ENCODE measurements at regions not wholly inside any gene's neighbourhood (a gene's known extent, or its start where the extent isn't known, plus 50 kb on each side); places are given as distances from the start of the nearest gene placed in this dataset.

DNA sequence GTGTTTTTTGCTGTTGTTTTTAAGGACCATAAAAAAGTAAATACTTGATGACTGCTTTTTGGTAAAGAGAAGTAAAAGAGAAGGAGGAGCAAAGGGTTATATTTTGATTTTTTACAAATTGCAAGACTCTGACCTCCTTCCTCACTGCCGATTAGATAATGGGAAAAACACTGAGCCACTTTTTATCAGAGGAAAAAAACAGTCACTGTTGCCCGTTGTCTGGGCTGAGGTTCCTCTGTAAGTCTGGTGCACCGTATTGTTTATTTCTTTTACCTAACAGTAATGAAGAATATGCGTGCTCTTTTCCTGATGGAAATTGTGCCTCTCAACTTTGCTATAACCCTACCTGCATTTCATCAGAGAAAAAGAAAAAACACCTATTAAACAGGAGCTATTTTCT, 178.7 kb upstream of the EMCN start:
- POLR2A ChIA-PET: no interaction called here
- no peak for DNase-seq
- Mint-ChIP-seq H3K27me3 (no peaks in the 10 kb centered on the region), H3K36me3 (ENCODE audit: low read depth) (no peaks in the 10 kb centered on the region), H3K27ac (no peak overlapping the region), H3K9me3 (no peaks in the 10 kb centered on the region), H3K4me1 (no peaks in the 10 kb centered on the region), H3K4me3 (no peak overlapping the region)
- CTCF ChIA-PET: no interaction called here

DNA sequence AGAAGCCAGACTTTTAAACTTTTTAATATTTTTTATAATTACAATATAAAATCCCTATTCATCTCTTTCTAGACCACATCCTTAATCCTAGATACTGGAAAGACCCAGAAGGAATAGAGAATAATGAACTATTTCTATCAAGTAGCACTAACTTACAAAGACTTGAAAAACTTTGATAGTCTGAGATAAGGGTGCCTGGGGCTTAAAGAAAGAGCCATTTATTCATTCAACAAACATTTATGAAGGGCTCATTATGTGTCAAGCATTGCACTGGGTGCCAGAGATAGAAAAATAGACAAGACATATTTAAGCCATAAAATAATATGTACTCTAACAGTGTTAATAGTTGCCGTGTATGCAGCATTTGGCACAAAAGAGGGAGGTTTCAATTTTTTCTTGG, 178.0 kb upstream of the EMCN start:
- POLR2A ChIA-PET: no interaction called here

DNA sequence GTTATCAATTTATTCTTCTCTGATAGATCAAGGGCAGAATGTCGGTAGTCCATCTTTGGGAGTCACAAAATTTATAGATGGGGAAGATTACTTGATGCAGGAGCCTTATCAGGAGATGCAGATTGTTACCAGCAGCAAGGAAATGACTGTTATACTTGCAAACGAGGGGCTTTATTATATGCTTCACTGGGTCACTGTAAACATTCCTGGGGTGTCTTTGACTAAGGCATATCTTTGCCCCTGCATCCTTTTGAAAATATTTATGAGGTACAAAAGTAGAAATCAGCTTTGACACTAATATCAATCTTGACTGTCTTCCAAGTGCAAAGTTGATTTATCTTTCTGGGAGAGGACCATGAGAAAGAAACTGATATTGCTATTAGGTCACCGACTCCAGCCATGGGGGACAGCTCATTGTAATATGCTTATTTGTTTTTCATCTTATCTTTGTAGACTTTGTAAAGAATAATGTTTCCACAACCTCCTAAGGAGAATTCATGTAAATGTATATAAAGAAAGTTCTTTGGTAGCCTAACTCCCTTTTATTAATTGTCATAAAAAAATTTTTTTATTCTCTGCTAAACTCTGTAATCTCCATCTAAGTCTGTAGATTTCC, 177.3 kb upstream of the EMCN start:
- H3K27me3 Mint-ChIP-seq: no peaks in the 10 kb centered on the region
- H3K9me3 Mint-ChIP-seq: no peaks in the 10 kb centered on the region
- no peak overlapping the region for H3K4me3 Mint-ChIP-seq
- ChIA-PET POLR2A (no interaction called here), CTCF (no interaction called here)
- H3K4me1 Mint-ChIP-seq: no peaks in the 10 kb centered on the region
- no peaks in the 10 kb centered on the region for H3K36me3 Mint-ChIP-seq (ENCODE audit: low read depth)
- H3K27ac Mint-ChIP-seq: no peak overlapping the region
- no peak for DNase-seq

More for the DNA sequence above, 178.0 kb upstream of the EMCN start:
- Mint-ChIP-seq H3K4me3 (no peak overlapping the region), H3K27ac (no peak overlapping the region), H3K4me1 (no peaks in the 10 kb centered on the region), H3K9me3 (no peaks in the 10 kb centered on the region), H3K27me3 (no peaks in the 10 kb centered on the region), H3K36me3 (ENCODE audit: low read depth) (no peaks in the 10 kb centered on the region)
- CTCF ChIA-PET: no interaction called here
- DNase-seq: no peak

DNA sequence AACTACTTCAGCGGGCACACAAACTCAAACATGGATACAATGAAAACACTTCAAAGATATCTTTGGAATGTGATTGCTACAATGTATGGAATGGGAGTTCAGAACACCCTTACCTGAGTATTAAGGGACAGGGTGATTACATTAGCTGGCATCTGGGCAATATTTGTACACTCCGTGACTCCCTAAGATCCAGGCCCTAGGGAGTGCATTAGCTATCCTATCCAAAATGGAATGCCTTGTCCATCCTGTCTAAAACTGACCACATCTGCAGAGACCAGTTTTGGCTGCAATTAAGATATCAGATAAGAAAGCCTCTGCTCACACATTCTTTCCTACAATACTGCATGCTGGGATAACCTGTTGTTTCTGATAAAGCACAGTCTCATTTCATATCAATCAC, 176.6 kb upstream of the EMCN start:
- no peak overlapping the region for H3K27ac Mint-ChIP-seq

DNA sequence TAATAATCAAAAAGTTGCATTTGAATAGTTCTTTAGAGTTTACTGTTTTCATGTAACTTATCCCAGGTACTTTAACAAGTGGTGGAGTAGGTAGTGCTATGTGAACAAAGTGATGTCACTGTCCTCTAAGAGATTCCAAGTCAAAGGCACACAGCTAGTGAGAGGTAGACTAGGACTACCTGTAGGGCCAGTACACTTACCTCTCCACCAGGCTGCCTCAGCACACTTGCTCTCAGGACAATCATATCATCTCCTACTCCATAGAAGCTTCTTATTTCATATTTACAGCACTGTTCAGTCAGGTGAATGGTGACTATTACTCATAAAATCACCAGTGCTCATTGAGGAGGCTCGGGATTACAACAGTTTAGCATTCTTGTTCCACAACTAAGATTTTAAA, 173.0 kb upstream of the EMCN start:
- Mint-ChIP-seq H3K9me3 (no peaks in the 10 kb centered on the region), H3K4me1 (no peaks in the 10 kb centered on the region), H3K27ac (no peak overlapping the region), H3K36me3 (ENCODE audit: low read depth) (no peaks in the 10 kb centered on the region), H3K4me3 (no peak overlapping the region), H3K27me3 (peaks cover 4% of the 10 kb centered on the region)
- POLR2A ChIA-PET: no interaction called here
- no peak for DNase-seq
- CTCF ChIA-PET: no interaction called here

More for the DNA sequence above, 176.6 kb upstream of the EMCN start:
- ChIA-PET CTCF (no interaction called here), POLR2A (no interaction called here)
- Mint-ChIP-seq H3K36me3 (ENCODE audit: low read depth) (no peaks in the 10 kb centered on the region), H3K4me1 (no peaks in the 10 kb centered on the region), H3K9me3 (no peaks in the 10 kb centered on the region), H3K27me3 (no peaks in the 10 kb centered on the region), H3K4me3 (no peak overlapping the region)
- DNase-seq: no peak

DNA sequence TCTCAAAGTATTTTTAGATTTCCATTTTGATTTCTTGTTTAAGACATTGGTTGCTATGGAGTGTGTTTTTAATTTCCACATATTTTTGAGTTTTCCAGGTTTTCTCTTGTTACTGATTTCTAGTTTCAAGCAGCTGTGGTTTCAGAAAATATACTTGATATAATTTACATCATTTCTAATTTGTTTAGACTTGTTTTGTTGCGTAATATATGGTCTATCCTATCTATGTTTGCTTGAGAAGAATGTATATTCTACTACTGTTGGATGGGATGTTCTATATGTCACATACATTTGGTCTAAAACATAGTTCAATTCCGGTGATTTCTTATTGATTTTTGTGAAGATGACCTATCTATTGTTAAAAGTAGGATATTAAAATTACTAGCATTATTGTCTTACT, 170.5 kb upstream of the EMCN start:
- POLR2A ChIA-PET: no interaction called here
- CTCF ChIA-PET: no interaction called here
- Mint-ChIP-seq H3K27ac (no peak overlapping the region), H3K36me3 (ENCODE audit: low read depth) (no peaks in the 10 kb centered on the region), H3K27me3 (peaks cover 10% of the 10 kb centered on the region), H3K4me3 (no peak overlapping the region), H3K4me1 (no peaks in the 10 kb centered on the region), H3K9me3 (no peaks in the 10 kb centered on the region)
- DNase-seq: no peak

DNA sequence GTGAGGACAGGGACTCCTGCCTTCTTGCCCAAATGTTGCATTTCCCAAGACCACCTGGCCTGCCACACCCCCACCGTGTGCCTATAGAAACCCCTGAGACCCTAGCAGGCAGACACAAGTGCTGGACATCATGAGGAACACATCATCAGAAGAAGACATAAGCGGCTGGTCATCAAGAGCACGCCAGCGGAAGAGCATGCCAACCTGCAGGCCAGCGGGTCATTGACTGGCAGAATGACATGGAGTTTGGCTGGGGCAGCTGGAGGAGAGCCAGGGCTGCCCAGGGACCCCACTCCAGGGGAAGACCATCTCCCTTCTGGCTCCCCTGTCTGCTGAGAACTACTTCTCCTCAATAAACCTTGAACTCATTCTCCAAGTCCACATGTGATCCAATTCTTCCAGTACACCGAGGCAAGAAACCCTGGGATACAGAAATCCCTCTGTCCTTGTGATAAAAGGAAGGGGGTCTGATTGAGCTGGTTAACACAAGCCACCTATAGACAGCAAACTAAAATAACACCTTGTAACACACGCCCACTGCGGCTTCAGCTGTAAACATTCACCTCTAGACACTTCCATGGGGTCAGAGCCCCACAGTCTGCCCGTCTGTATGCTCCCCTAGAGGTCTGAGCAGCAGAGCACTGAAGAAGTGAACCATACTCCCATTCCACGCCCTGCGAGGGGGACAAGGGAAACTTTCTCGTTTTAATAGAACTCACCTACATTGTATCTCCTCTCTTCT, 164.8 kb upstream of the EMCN start:
- H3K27me3 Mint-ChIP-seq: peaks cover 10% of the 10 kb centered on the region
- POLR2A ChIA-PET: no interaction called here

DNA sequence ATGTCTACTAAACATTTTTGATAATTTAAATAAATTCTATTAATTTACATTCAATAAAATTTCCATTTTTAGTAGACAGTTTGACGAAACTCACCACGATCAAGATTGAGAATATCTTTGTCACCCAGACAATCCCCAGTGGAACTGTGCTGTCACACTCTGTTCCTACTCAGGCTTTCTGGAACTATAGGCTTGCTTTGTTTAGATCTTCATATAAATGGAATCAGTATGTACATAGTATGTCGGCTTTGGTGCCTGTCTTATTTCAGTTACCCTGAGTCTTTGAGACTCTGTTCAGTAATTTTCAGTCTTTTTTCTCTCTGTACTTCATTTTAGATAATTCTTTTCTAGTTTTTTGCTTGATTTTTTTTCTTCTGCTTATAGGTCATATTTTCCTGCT, 163.5 kb upstream of the EMCN start:
- no peak for DNase-seq
- peaks cover 9% of the 10 kb centered on the region for H3K27me3 Mint-ChIP-seq
- H3K9me3 Mint-ChIP-seq: no peaks in the 10 kb centered on the region
- no peaks in the 10 kb centered on the region for H3K36me3 Mint-ChIP-seq (ENCODE audit: low read depth)
- no peak overlapping the region for H3K4me3 Mint-ChIP-seq
- POLR2A ChIA-PET: no interaction called here
- H3K27ac Mint-ChIP-seq: no peak overlapping the region
- CTCF ChIA-PET: no interaction called here
- H3K4me1 Mint-ChIP-seq: no peaks in the 10 kb centered on the region

More for the DNA sequence above, 164.8 kb upstream of the EMCN start:
- no peak overlapping the region for H3K4me3 Mint-ChIP-seq
- H3K27ac Mint-ChIP-seq: no peak overlapping the region
- CTCF ChIA-PET: no interaction called here
- no peak for DNase-seq
- no peaks in the 10 kb centered on the region for H3K4me1 Mint-ChIP-seq
- H3K36me3 Mint-ChIP-seq (ENCODE audit: low read depth): no peaks in the 10 kb centered on the region
- H3K9me3 Mint-ChIP-seq: no peaks in the 10 kb centered on the region

DNA sequence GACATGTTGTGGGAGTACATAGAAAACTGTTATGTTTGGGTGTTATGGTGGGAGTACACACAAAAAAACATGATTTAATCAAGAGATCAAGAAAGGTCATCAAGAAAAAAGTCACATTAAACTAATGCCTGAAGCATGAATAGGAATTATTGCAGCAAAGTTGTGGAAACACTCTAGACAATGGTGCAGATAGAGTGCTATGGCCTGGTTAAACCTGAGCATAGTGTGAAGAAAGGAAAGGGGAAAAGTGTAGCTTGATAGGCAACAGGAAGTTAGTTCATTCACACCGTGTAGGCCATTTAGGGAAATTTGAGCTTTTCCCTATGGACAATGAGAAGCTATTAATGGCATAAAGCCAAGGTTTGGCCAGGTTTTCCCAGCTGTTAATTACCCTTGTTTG, 162.1 kb upstream of the EMCN start:
- CTCF ChIA-PET: no interaction called here

DNA sequence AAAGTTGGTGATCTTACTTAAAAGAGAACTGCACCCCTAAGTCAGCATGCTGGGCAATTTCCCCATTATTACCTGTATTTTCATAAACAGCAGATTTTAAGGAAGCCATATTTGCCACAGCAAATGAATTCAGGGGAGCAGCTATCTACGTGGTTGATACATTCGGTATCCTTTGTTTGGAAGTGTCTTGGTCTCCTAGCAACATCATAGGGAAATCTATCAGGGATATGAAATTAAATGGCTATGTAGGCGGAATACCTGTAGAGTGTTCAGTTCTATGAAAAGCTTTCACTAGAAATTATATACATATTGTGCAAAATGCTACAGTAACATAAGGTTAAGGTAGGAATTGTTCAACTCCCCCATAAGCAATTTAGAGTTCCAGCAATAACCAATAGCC, 157.2 kb upstream of the EMCN start:
- Mint-ChIP-seq H3K9me3 (no peaks in the 10 kb centered on the region), H3K36me3 (ENCODE audit: low read depth) (no peaks in the 10 kb centered on the region), H3K27me3 (no peaks in the 10 kb centered on the region), H3K4me1 (no peaks in the 10 kb centered on the region), H3K27ac (no peak overlapping the region), H3K4me3 (no peak overlapping the region)
- ChIA-PET POLR2A (no interaction called here), CTCF (no interaction called here)
- no peak for DNase-seq

More for the DNA sequence above, 162.1 kb upstream of the EMCN start:
- H3K9me3 Mint-ChIP-seq: no peaks in the 10 kb centered on the region
- POLR2A ChIA-PET: no interaction called here
- no peak for DNase-seq
- H3K27ac Mint-ChIP-seq: no peak overlapping the region
- no peaks in the 10 kb centered on the region for H3K36me3 Mint-ChIP-seq (ENCODE audit: low read depth)
- H3K27me3 Mint-ChIP-seq: peaks cover under 1% of the 10 kb centered on the region
- no peak overlapping the region for H3K4me3 Mint-ChIP-seq
- H3K4me1 Mint-ChIP-seq: no peaks in the 10 kb centered on the region

DNA sequence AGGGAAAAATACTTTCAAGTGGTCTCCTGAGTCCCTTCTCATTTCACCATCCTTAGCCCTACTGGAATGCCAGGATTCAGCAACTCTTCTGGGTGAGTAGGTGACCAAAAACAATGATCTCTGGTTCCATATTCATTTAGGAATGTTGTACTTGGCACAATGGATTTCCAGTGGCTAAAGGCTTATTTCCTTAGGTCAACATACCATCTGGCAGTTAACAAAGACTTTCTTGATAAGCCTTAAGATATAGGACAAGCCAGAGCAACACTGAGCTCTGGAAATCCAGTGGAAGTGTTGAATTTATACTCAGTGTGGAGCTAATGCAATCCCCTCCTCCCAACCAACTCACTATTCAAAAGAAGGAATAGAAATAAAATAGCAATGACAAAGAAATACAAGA, 139.4 kb upstream of the EMCN start:
- Mint-ChIP-seq H3K36me3 (ENCODE audit: low read depth) (no peaks in the 10 kb centered on the region), H3K4me3 (no peak overlapping the region), H3K4me1 (no peaks in the 10 kb centered on the region), H3K27ac (no peak overlapping the region), H3K9me3 (no peaks in the 10 kb centered on the region), H3K27me3 (peaks cover 3% of the 10 kb centered on the region)
- CTCF ChIA-PET: no interaction called here
- DNase-seq: no peak
- POLR2A ChIA-PET: no interaction called here

DNA sequence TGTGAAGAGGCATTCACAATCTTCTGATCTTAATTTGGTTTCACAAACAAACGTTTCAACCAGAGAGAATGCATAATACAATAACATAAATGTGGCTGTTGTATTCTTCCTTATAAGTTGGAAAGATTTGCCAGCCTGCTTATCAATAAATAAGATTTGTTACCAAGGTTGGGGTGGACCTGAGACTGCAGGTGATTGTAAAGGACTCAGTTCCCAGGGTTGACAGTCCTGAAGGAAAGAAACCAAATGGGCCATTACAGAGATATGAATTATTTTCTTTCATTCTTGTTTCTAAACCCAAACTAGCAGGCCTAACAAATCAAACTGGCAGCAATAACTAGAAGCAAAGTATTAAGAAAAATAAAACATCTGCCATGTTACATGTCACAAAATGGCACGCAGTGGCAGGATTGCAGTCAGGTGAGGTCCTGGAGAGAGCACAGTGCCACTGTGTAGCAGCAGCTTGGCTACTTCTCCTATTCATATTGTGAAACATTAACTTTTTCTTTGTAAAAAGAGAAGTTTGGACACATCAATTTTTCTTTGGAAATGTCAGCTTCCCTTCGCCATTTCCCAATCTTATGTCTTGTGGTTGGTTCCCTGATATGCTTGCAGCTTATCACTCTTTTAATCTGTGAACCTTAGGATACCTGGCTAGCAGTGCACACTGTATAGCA, 133.8 kb upstream of the EMCN start:
- DNase-seq: no peak
- Mint-ChIP-seq H3K9me3 (no peaks in the 10 kb centered on the region), H3K27me3 (no peaks in the 10 kb centered on the region), H3K36me3 (ENCODE audit: low read depth) (no peaks in the 10 kb centered on the region), H3K27ac (no peak overlapping the region), H3K4me1 (no peaks in the 10 kb centered on the region), H3K4me3 (no peak overlapping the region)
- ChIA-PET POLR2A (no interaction called here), CTCF (no interaction called here)

DNA sequence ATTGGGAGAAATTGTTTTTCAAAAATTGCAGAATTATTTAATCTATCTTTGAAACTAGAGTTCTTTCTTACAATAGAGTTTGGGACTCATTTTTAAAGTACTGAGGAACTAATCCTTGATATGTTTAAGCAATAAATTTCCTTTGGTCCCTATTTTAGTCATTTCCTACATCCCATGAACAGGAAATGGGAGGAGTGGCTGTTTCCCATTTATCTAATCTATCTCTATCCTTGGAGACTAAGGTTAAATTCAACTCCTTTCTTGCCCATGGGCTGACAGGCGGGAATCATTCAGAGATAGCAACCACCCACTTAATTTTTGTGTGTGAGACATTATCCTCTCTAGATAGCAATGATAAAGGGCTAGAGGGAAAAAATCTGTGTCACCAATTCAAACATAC, 131.6 kb upstream of the EMCN start:
- Mint-ChIP-seq H3K27me3 (no peaks in the 10 kb centered on the region), H3K4me1 (no peaks in the 10 kb centered on the region), H3K36me3 (ENCODE audit: low read depth) (no peaks in the 10 kb centered on the region), H3K27ac (no peak overlapping the region), H3K4me3 (no peak overlapping the region), H3K9me3 (no peaks in the 10 kb centered on the region)
- POLR2A ChIA-PET: no interaction called here
- CTCF ChIA-PET: no interaction called here
- no peak for DNase-seq

DNA sequence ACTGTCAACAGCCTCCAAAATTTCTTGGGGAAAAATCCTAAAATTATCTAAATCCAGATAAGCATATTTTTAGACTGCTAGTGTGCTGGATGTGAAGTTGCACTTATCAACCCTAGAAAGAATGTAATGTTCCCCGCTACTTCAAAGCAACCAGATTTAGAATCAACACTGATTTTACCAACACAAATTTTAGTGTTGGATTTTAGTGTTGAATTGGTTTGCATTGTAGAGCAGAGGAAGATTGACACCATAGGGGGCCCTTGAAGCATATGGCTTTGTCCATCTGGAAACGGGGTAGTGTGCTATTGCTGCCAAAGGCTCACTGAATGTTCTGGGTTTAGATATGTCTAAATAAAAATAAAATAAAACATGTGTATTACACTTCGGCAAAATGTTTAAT, 126.3 kb upstream of the EMCN start:
- H3K27me3 Mint-ChIP-seq: no peaks in the 10 kb centered on the region
- H3K36me3 Mint-ChIP-seq (ENCODE audit: low read depth): no peaks in the 10 kb centered on the region
- POLR2A ChIA-PET: no interaction called here

More for the DNA sequence above, 126.3 kb upstream of the EMCN start:
- no peak for DNase-seq
- CTCF ChIA-PET: no interaction called here
- Mint-ChIP-seq H3K9me3 (no peaks in the 10 kb centered on the region), H3K27ac (no peak overlapping the region), H3K4me1 (no peaks in the 10 kb centered on the region), H3K4me3 (no peak overlapping the region)

All from activated CD4-positive, alpha-beta memory T cell treated with anti-CD3 and anti-CD28 coated beads, Interleukin-2, amount 10 ng/mL, durations not matched to agents 7 days and 5 days (primary cell).